ENCODE measurements at regions not wholly inside any gene's neighbourhood (a gene's known extent, or its start where the extent isn't known, plus 50 kb on each side); places are given as distances from the start of the nearest gene placed in this dataset.

DNA sequence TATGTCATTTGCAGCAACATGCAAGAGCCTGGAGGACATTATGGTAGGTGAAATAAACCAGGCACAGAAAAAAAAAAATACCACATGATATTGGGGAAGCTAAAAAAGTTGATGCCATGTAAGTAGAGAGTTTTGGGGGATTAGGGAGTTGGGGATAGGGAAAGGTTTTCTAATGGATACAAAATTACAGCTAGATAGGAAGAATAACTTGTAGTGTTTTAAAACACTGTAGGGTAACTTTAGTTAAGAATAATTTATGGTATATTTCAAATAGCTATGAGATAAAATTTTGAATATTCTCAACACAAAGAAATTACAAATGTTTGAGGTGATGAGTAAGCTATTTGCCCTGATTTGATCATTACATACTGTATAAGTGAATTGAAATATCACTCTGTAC, 1456.7 kb upstream of the MIR17HG start:
- Histone ChIP-seq H3K27ac (replicated peaks) (no peak overlapping the region), H3K27me3 (ENCODE audit: insufficient read depth, poor library complexity, severe bottlenecking) (no peaks in the 10 kb centered on the region), H3K4me3 (replicated peaks; ENCODE audit: insufficient read depth, low read length) (no peak overlapping the region)
- DNase-seq (ENCODE audit: low read depth in 1 of 2, low spot score in 1 of 2): no peak
- TF ChIP-seq SPI1 (IDR thresholded peaks at IDR 0.05; ENCODE audit: borderline replicate concordance, low read depth): no peak
- TF ChIP-seq POLR2AphosphoS5 (IDR thresholded peaks at IDR 0.05; ENCODE audit: low read depth): no peak
- TF ChIP-seq, protein P1, sequence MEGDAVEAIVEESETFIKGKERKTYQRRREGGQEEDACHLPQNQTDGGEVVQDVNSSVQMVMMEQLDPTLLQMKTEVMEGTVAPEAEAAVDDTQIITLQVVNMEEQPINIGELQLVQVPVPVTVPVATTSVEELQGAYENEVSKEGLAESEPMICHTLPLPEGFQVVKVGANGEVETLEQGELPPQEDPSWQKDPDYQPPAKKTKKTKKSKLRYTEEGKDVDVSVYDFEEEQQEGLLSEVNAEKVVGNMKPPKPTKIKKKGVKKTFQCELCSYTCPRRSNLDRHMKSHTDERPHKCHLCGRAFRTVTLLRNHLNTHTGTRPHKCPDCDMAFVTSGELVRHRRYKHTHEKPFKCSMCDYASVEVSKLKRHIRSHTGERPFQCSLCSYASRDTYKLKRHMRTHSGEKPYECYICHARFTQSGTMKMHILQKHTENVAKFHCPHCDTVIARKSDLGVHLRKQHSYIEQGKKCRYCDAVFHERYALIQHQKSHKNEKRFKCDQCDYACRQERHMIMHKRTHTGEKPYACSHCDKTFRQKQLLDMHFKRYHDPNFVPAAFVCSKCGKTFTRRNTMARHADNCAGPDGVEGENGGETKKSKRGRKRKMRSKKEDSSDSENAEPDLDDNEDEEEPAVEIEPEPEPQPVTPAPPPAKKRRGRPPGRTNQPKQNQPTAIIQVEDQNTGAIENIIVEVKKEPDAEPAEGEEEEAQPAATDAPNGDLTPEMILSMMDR (IDR thresholded peaks at IDR 0.05; ENCODE audit: insufficient read depth, low read length): no peak
- TF ChIP-seq, protein P2, sequence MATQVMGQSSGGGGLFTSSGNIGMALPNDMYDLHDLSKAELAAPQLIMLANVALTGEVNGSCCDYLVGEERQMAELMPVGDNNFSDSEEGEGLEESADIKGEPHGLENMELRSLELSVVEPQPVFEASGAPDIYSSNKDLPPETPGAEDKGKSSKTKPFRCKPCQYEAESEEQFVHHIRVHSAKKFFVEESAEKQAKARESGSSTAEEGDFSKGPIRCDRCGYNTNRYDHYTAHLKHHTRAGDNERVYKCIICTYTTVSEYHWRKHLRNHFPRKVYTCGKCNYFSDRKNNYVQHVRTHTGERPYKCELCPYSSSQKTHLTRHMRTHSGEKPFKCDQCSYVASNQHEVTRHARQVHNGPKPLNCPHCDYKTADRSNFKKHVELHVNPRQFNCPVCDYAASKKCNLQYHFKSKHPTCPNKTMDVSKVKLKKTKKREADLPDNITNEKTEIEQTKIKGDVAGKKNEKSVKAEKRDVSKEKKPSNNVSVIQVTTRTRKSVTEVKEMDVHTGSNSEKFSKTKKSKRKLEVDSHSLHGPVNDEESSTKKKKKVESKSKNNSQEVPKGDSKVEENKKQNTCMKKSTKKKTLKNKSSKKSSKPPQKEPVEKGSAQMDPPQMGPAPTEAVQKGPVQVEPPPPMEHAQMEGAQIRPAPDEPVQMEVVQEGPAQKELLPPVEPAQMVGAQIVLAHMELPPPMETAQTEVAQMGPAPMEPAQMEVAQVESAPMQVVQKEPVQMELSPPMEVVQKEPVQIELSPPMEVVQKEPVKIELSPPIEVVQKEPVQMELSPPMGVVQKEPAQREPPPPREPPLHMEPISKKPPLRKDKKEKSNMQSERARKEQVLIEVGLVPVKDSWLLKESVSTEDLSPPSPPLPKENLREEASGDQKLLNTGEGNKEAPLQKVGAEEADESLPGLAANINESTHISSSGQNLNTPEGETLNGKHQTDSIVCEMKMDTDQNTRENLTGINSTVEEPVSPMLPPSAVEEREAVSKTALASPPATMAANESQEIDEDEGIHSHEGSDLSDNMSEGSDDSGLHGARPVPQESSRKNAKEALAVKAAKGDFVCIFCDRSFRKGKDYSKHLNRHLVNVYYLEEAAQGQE (IDR thresholded peaks at IDR 0.05; ENCODE audit: insufficient replicate concordance, low read depth): no peak
- no peak for TF ChIP-seq GABPA (IDR thresholded peaks at IDR 0.05; ENCODE audit: low read depth)

DNA sequence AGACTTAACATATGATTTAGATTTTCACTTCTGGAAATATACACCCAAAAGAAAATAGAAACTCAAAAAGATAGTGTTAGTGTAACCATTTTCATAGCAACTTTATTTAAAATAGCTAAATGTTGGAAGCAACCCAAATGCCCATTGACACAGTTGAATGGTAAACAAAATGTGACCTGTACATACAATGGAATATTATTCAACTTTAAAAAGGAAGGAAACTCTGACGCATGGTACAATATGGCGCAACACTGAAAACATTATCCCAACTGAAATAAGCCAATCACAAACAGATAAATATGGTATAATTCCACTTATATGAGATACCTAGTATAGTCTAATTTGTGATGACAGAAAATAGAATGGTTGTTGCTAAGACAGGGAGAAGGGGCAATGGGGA, 1456.1 kb upstream of the MIR17HG start:
- Histone ChIP-seq H3K27me3 (ENCODE audit: insufficient read depth, poor library complexity, severe bottlenecking) (no peaks in the 10 kb centered on the region), H3K4me3 (replicated peaks; ENCODE audit: insufficient read depth, low read length) (no peak overlapping the region), H3K27ac (replicated peaks) (no peak overlapping the region)
- DNase-seq (ENCODE audit: low read depth in 1 of 2, low spot score in 1 of 2): no peak
- no peak for TF ChIP-seq SPI1 (IDR thresholded peaks at IDR 0.05; ENCODE audit: borderline replicate concordance, low read depth)
- TF ChIP-seq GABPA (IDR thresholded peaks at IDR 0.05; ENCODE audit: low read depth): no peak
- TF ChIP-seq POLR2AphosphoS5 (IDR thresholded peaks at IDR 0.05; ENCODE audit: low read depth): no peak
- TF ChIP-seq, protein P1 (IDR thresholded peaks at IDR 0.05; ENCODE audit: insufficient read depth, low read length): no peak
- TF ChIP-seq, protein P2 (IDR thresholded peaks at IDR 0.05; ENCODE audit: insufficient replicate concordance, low read depth): no peak

DNA sequence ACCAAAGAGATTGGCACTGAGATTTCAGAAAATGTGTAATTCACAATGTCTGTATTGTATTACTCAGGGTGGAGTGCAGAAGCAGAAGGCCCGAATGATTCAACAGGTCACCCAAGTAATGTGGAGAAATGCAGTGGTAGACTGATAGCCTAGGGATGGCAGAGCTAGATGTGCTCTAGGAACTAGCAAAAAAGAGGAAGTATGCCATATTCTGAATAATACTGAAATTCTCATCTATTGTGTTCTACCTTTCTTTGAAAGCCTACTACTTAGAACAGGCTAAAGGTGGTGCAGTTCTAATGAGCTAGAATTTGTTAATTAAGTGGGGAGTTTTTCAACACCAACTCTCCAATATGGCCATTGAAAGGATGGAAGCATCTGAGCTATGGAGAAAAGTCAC, 1449.8 kb upstream of the MIR17HG start:
- TF ChIP-seq GABPA (IDR thresholded peaks at IDR 0.05; ENCODE audit: low read depth) (no peak), SPI1 (IDR thresholded peaks at IDR 0.05; ENCODE audit: borderline replicate concordance, low read depth) (no peak), POLR2AphosphoS5 (IDR thresholded peaks at IDR 0.05; ENCODE audit: low read depth) (no peak)
- TF ChIP-seq, protein P1 (IDR thresholded peaks at IDR 0.05; ENCODE audit: insufficient read depth, low read length): no peak
- TF ChIP-seq, protein P2 (IDR thresholded peaks at IDR 0.05; ENCODE audit: insufficient replicate concordance, low read depth): no peak
- Histone ChIP-seq H3K27me3 (ENCODE audit: insufficient read depth, poor library complexity, severe bottlenecking) (no peaks in the 10 kb centered on the region), H3K4me3 (replicated peaks; ENCODE audit: insufficient read depth, low read length) (no peak overlapping the region), H3K27ac (replicated peaks) (no peak overlapping the region)
- no peak for DNase-seq (ENCODE audit: low read depth in 1 of 2, low spot score in 1 of 2)
